Neural cell (in vitro differentiated cells): ENCODE measurements at regions not wholly inside any gene's neighbourhood (a gene's known extent, or its start where the extent isn't known, plus 50 kb on each side); places are given as distances from the start of the nearest gene placed in this dataset.

ENCODE experiments used
- CTCF ChIP-seq: fragments of 450-650 bp; IDR thresholded peaks from 2 replicates; pipeline ENCODE4 v1.5.1; 2014; ENCODE audit warnings: antibody characterized with exemption, mild to moderate bottlenecking, moderate library complexity; ENCODE audit not compliant: poor library complexity, severe bottlenecking
- EZH2 ChIP-seq: fragments of 200-600, 300-800 bp; shearing (Covaris generic), sonication (generic); IDR thresholded peaks from 2 replicates; pipeline ENCODE4 v1.6.1; 2014; ENCODE audit warnings: antibody characterized with exemption, low read length, borderline replicate concordance, mild to moderate bottlenecking; ENCODE audit not compliant: insufficient read depth, poor library complexity, severe bottlenecking
- MXI1 ChIP-seq: fragments of 450-650 bp; conservative IDR thresholded peaks from 2 replicates; pipeline ENCODE4 v1.6.1; 2014; ENCODE audit warnings: antibody characterized with exemption, mild to moderate bottlenecking; ENCODE audit not compliant: poor library complexity, severe bottlenecking
- POLR2AphosphoS5 ChIP-seq: IDR thresholded peaks from 2 replicates; pipeline ENCODE4 v1.6.1; 2012
- REST ChIP-seq: IDR thresholded peaks from 2 replicates; pipeline ENCODE4 v1.6.1; 2012; ENCODE audit warnings: borderline replicate concordance

- TF ChIP-seq POLR2AphosphoS5: no peak
- no peak for TF ChIP-seq EZH2
- no peak for TF ChIP-seq REST
- no peak for TF ChIP-seq CTCF
- no peak for TF ChIP-seq MXI1
Observed at GRCh38 chr3:61333192-61333961, 82.1 kb upstream of the FHIT start.
